GM23338 (cell line): ENCODE measurements at regions not wholly inside any gene's neighbourhood (a gene's known extent, or its start where the extent isn't known, plus 50 kb on each side); places are given as distances from the start of the nearest gene placed in this dataset.

Source experiments
- ATAC-seq: fragments of 200-7000 bp; cut with Tn5 transposase; 3 replicates; pipeline ENCODE4 v1.9.1; 2020
- DNase-seq: peaks from one replicate; pipeline ENCODE4 v3.0.0-alpha.2; 2015; ENCODE audit warnings: low spot score
- H2AFZ ChIP-seq: fragments of 200-600 bp; sonication (generic); 2 replicates; pipeline ENCODE4 v1.8.0; 2016; ENCODE audit warnings: antibody characterized with exemption, mild to moderate bottlenecking, moderate library complexity
- H3F3A ChIP-seq: fragments of 200-600 bp; sonication (generic); replicated peaks from 2 replicates; pipeline ENCODE4 v1.8.0; 2017; ENCODE audit warnings: antibody characterized with exemption, mixed run types, low read depth
- H3K27ac ChIP-seq: fragments of 200-600 bp; sonication (generic); 2 replicates; pipeline ENCODE4 v1.6.1; 2016; ENCODE audit warnings: low read depth
- H3K27me3 ChIP-seq: fragments of 200-600 bp; sonication (generic); 2 replicates; pipeline ENCODE4 v1.8.0; 2016; ENCODE audit warnings: mild to moderate bottlenecking, mixed run types, moderate library complexity; ENCODE audit not compliant: insufficient read depth
- H3K36me3 ChIP-seq: fragments of 200-600 bp; sonication (generic); 2 replicates; pipeline ENCODE4 v1.8.0; 2016; ENCODE audit warnings: mild to moderate bottlenecking; ENCODE audit not compliant: insufficient read depth
- H3K4me1 ChIP-seq: fragments of 200-600 bp; sonication (generic); 2 replicates; pipeline ENCODE4 v1.8.0; 2016; ENCODE audit warnings: mild to moderate bottlenecking, moderate library complexity; ENCODE audit not compliant: insufficient read depth
- H3K4me2 ChIP-seq: fragments of 200-600 bp; sonication (generic); 2 replicates; pipeline ENCODE4 v1.7.1; 2017; ENCODE audit warnings: mixed run types
- H3K4me3 ChIP-seq: fragments of 200-600 bp; sonication (generic); 2 replicates; pipeline ENCODE4 v1.6.1; 2016; ENCODE audit warnings: mixed run types
- H3K79me2 ChIP-seq: fragments of 200-600 bp; sonication (generic); replicated peaks from 2 replicates; pipeline ENCODE4 v1.8.0; 2017; ENCODE audit warnings: mild to moderate bottlenecking; ENCODE audit not compliant: insufficient read depth
- H3K9me2 ChIP-seq: fragments of 200-600 bp; sonication (generic); 2 replicates; pipeline ENCODE4 v1.8.0; 2017; ENCODE audit not compliant: insufficient read depth
- H4K20me1 ChIP-seq: fragments of 200-600 bp; sonication (generic); replicated peaks from 2 replicates; pipeline ENCODE4 v1.8.0; 2017; ENCODE audit warnings: mild to moderate bottlenecking; ENCODE audit not compliant: insufficient read depth
- H3K27ac Mint-ChIP-seq: 2 replicates; pipeline ENCODE4 v1.8.0; 2020; ENCODE audit warnings: inconsistent platforms, mild to moderate bottlenecking, moderate library complexity, mixed read lengths
- H3K27me3 Mint-ChIP-seq: 3 replicates; pipeline ENCODE4 v1.8.0; 2022; ENCODE audit warnings: low read depth, mild to moderate bottlenecking, moderate library complexity, mixed read lengths, inconsistent platforms; ENCODE audit not compliant: insufficient read depth, poor library complexity
- H3K36me3 Mint-ChIP-seq: 3 replicates; pipeline ENCODE4 v1.8.0; 2021; ENCODE audit warnings: low read depth, mild to moderate bottlenecking, inconsistent platforms, moderate library complexity, mixed read lengths
- H3K4me1 Mint-ChIP-seq: 3 replicates; pipeline ENCODE4 v1.8.0; 2020; ENCODE audit warnings: mild to moderate bottlenecking, inconsistent platforms, mixed read lengths
- H3K4me3 Mint-ChIP-seq: 3 replicates; pipeline ENCODE4 v1.8.0; 2021; ENCODE audit warnings: moderate library complexity, mild to moderate bottlenecking, inconsistent platforms, mixed read lengths
- H3K9me3 Mint-ChIP-seq: 3 replicates; pipeline ENCODE4 v1.8.0; 2020; ENCODE audit warnings: moderate library complexity, mild to moderate bottlenecking, inconsistent platforms, mixed read lengths
- CREB1 ChIP-seq: fragments of 250-450 bp; sonication (Bioruptor Pico); IDR thresholded peaks from 2 replicates; pipeline ENCODE4 v1.5.0; 2020; ENCODE audit warnings: low read depth, mild to moderate bottlenecking, moderate library complexity
- EZH2 ChIP-seq: fragments of 200-600 bp; sonication (generic); IDR thresholded peaks from one replicate; pipeline ENCODE4 v1.8.0; 2017; ENCODE audit warnings: antibody characterized with exemption, mild to moderate bottlenecking, low read depth; ENCODE audit not compliant: unreplicated experiment
- EZH2phosphoT487 ChIP-seq: fragments of 200-600 bp; sonication (generic); IDR thresholded peaks from one replicate; pipeline ENCODE4 v1.8.1; 2018; ENCODE audit warnings: antibody characterized with exemption; ENCODE audit not compliant: unreplicated experiment
- JUNB ChIP-seq: IDR thresholded peaks from one replicate; pipeline ENCODE4 v1.6.1; 2016; ENCODE audit warnings: antibody characterized with exemption; ENCODE audit not compliant: unreplicated experiment
- NANOG ChIP-seq: IDR thresholded peaks from 2 replicates; pipeline ENCODE4 v1.6.1; 2016; ENCODE audit warnings: antibody characterized with exemption, borderline replicate concordance
- POLR2AphosphoS5 ChIP-seq: IDR thresholded peaks from 2 replicates; pipeline ENCODE4 v1.6.1; 2016; ENCODE audit warnings: antibody characterized with exemption, low read depth
- STAT1 ChIP-seq: IDR thresholded peaks from one replicate; pipeline ENCODE4 v1.6.1; 2016; ENCODE audit warnings: antibody characterized with exemption; ENCODE audit not compliant: unreplicated experiment
- ZNF331 ChIP-seq: fragments of 250-450 bp; sonication (Bioruptor Pico); IDR thresholded peaks from 2 replicates; pipeline ENCODE4 v1.5.0; 2020; ENCODE audit warnings: low read depth, mild to moderate bottlenecking, moderate library complexity
- TF ChIP-seq, protein P1 (sequence below): fragments of 250-450 bp; sonication (Bioruptor Pico); IDR thresholded peaks from 2 replicates; pipeline ENCODE4 v1.5.0; 2020; ENCODE audit warnings: mild to moderate bottlenecking, moderate library complexity
- TF ChIP-seq, protein P2 (sequence below): IDR thresholded peaks from 2 replicates; pipeline ENCODE4 v1.6.1; 2016; ENCODE audit warnings: antibody characterized with exemption
- TF ChIP-seq, protein P3 (sequence below), 2 experiments: fragments of 200-600 bp in 1 of 2; sonication (generic) in 1 of 2; conservative IDR thresholded peaks; 2 replicates each; pipeline versions ENCODE4 v1.5.1 to v1.6.1; 2016 to 2017; ENCODE audit warnings: antibody characterized with exemption in 2 of 2, low read depth in 2 of 2, mild to moderate bottlenecking in 2 of 2, moderate library complexity in 1 of 2
- TF ChIP-seq, protein P4 (sequence below): IDR thresholded peaks from one replicate; pipeline ENCODE4 v1.6.1; 2018; ENCODE audit warnings: antibody characterized with exemption; ENCODE audit not compliant: unreplicated experiment

DNA sequence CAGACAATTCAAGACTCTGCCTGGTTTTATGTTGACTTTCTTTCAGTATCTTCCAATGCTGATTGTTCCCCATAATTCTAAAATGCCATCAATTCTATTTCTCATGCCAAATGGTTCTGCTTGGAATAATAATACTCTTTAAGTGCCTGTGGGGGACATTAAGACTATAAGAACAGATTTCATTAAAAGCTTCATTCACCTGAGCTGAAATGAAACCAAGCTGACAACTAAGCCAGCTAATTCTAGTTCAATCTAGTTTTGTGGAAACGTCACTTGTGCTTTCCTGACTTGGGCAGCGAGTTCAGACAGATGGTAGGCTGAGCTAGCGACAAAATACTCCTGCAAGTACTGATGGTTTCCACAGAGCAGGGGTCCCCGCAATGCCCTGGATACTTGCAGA lies 491.1 kb upstream of the RAB6C start (continued):
- TF ChIP-seq, protein P1, sequence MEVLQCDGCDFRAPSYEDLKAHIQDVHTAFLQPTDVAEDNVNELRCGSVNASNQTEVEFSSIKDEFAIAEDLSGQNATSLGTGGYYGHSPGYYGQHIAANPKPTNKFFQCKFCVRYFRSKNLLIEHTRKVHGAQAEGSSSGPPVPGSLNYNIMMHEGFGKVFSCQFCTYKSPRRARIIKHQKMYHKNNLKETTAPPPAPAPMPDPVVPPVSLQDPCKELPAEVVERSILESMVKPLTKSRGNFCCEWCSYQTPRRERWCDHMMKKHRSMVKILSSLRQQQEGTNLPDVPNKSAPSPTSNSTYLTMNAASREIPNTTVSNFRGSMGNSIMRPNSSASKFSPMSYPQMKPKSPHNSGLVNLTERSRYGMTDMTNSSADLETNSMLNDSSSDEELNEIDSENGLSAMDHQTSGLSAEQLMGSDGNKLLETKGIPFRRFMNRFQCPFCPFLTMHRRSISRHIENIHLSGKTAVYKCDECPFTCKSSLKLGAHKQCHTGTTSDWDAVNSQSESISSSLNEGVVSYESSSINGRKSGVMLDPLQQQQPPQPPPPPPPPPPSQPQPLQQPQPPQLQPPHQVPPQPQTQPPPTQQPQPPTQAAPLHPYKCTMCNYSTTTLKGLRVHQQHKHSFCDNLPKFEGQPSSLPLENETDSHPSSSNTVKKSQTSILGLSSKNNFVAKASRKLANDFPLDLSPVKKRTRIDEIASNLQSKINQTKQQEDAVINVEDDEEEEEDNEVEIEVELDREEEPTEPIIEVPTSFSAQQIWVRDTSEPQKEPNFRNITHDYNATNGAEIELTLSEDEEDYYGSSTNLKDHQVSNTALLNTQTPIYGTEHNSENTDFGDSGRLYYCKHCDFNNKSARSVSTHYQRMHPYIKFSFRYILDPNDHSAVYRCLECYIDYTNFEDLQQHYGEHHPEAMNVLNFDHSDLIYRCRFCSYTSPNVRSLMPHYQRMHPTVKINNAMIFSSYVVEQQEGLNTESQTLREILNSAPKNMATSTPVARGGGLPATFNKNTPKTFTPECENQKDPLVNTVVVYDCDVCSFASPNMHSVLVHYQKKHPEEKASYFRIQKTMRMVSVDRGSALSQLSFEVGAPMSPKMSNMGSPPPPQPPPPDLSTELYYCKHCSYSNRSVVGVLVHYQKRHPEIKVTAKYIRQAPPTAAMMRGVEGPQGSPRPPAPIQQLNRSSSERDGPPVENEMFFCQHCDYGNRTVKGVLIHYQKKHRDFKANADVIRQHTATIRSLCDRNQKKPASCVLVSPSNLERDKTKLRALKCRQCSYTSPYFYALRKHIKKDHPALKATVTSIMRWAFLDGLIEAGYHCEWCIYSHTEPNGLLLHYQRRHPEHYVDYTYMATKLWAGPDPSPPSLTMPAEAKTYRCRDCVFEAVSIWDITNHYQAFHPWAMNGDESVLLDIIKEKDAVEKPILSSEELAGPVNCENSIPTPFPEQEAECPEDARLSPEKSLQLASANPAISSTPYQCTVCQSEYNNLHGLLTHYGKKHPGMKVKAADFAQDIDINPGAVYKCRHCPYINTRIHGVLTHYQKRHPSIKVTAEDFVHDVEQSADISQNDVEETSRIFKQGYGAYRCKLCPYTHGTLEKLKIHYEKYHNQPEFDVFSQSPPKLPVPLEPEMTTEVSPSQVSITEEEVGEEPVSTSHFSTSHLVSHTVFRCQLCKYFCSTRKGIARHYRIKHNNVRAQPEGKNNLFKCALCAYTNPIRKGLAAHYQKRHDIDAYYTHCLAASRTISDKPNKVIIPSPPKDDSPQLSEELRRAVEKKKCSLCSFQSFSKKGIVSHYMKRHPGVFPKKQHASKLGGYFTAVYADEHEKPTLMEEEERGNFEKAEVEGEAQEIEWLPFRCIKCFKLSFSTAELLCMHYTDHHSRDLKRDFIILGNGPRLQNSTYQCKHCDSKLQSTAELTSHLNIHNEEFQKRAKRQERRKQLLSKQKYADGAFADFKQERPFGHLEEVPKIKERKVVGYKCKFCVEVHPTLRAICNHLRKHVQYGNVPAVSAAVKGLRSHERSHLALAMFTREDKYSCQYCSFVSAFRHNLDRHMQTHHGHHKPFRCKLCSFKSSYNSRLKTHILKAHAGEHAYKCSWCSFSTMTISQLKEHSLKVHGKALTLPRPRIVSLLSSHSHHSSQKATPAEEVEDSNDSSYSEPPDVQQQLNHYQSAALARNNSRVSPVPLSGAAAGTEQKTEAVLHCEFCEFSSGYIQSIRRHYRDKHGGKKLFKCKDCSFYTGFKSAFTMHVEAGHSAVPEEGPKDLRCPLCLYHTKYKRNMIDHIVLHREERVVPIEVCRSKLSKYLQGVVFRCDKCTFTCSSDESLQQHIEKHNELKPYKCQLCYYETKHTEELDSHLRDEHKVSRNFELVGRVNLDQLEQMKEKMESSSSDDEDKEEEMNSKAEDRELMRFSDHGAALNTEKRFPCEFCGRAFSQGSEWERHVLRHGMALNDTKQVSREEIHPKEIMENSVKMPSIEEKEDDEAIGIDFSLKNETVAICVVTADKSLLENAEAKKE, result no peak
- TF ChIP-seq, protein P2, sequence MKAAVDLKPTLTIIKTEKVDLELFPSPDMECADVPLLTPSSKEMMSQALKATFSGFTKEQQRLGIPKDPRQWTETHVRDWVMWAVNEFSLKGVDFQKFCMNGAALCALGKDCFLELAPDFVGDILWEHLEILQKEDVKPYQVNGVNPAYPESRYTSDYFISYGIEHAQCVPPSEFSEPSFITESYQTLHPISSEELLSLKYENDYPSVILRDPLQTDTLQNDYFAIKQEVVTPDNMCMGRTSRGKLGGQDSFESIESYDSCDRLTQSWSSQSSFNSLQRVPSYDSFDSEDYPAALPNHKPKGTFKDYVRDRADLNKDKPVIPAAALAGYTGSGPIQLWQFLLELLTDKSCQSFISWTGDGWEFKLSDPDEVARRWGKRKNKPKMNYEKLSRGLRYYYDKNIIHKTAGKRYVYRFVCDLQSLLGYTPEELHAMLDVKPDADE, result no peak
- TF ChIP-seq POLR2AphosphoS5 (no peak), JUNB (no peak)

DNA sequence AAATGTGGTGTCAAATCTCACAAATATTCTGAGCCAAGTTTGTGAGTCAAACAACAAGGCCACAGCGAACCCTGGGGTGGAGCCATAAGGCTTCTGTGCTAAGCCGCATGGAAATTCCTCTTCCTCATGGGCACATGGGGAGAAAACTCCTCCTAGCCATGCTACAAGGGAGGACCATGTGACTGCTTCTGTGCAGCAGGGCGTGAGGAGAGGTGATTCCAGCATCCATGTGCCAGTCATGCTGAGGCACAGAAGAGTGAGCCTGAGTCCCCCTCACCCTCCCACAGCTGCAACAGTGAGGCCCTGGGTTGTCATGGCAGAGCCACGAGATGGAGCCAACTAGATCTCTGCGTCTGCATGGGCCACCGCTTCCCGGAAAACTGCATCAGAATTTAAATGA lies 488.8 kb upstream of the RAB6C start:
- Histone ChIP-seq H3K36me3 (no peaks in the 10 kb centered on the region), H3K4me3 (no peak overlapping the region), H3K9me2 (no peaks in the 10 kb centered on the region; the same call in 1 of the 2 replicates), H3K4me1 (no peaks in the 10 kb centered on the region), H3K27me3 (no peaks in the 10 kb centered on the region), H2AFZ (peak overlapping the region; percentile 66; the same call in 1 of the 2 replicates), H3K79me2 (no peaks in the 10 kb centered on the region), H4K20me1 (no peaks in the 10 kb centered on the region), H3F3A (no peaks in the 10 kb centered on the region), H3K4me2 (no peak overlapping the region), H3K27ac (no peak overlapping the region)
- Mint-ChIP-seq H3K27ac (no peak overlapping the region), H3K4me3 (no peak overlapping the region), H3K27me3 (peaks cover 3% of the 10 kb centered on the region), H3K4me1 (no peaks in the 10 kb centered on the region), H3K36me3 (no peaks in the 10 kb centered on the region), H3K9me3 (no peaks in the 10 kb centered on the region)
- DNase-seq (peak; percentile 2), ATAC-seq (no peak)
- no peak for TF ChIP-seq ZNF331 (CRISPR knock-in tag)
- TF ChIP-seq POLR2AphosphoS5, result no peak
- TF ChIP-seq, protein P3, sequence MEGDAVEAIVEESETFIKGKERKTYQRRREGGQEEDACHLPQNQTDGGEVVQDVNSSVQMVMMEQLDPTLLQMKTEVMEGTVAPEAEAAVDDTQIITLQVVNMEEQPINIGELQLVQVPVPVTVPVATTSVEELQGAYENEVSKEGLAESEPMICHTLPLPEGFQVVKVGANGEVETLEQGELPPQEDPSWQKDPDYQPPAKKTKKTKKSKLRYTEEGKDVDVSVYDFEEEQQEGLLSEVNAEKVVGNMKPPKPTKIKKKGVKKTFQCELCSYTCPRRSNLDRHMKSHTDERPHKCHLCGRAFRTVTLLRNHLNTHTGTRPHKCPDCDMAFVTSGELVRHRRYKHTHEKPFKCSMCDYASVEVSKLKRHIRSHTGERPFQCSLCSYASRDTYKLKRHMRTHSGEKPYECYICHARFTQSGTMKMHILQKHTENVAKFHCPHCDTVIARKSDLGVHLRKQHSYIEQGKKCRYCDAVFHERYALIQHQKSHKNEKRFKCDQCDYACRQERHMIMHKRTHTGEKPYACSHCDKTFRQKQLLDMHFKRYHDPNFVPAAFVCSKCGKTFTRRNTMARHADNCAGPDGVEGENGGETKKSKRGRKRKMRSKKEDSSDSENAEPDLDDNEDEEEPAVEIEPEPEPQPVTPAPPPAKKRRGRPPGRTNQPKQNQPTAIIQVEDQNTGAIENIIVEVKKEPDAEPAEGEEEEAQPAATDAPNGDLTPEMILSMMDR (conservative IDR thresholded peaks at IDR 0.05; ENCODE audit: low read depth in 2 of 2), result no peak
- no peak for TF ChIP-seq NANOG
- no peak for TF ChIP-seq STAT1
- TF ChIP-seq JUNB, result no peak
- TF ChIP-seq, protein P4, sequence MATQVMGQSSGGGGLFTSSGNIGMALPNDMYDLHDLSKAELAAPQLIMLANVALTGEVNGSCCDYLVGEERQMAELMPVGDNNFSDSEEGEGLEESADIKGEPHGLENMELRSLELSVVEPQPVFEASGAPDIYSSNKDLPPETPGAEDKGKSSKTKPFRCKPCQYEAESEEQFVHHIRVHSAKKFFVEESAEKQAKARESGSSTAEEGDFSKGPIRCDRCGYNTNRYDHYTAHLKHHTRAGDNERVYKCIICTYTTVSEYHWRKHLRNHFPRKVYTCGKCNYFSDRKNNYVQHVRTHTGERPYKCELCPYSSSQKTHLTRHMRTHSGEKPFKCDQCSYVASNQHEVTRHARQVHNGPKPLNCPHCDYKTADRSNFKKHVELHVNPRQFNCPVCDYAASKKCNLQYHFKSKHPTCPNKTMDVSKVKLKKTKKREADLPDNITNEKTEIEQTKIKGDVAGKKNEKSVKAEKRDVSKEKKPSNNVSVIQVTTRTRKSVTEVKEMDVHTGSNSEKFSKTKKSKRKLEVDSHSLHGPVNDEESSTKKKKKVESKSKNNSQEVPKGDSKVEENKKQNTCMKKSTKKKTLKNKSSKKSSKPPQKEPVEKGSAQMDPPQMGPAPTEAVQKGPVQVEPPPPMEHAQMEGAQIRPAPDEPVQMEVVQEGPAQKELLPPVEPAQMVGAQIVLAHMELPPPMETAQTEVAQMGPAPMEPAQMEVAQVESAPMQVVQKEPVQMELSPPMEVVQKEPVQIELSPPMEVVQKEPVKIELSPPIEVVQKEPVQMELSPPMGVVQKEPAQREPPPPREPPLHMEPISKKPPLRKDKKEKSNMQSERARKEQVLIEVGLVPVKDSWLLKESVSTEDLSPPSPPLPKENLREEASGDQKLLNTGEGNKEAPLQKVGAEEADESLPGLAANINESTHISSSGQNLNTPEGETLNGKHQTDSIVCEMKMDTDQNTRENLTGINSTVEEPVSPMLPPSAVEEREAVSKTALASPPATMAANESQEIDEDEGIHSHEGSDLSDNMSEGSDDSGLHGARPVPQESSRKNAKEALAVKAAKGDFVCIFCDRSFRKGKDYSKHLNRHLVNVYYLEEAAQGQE, result no peak
- no peak for TF ChIP-seq EZH2
- TF ChIP-seq CREB1, result no peak
- TF ChIP-seq, protein P2, result no peak
- TF ChIP-seq EZH2phosphoT487, result no peak
